IMR-90 (cell line): ENCODE measurements at regions not wholly inside any gene's neighbourhood (a gene's known extent, or its start where the extent isn't known, plus 50 kb on each side); places are given as distances from the start of the nearest gene placed in this dataset.

ENCODE experiments used
- ATAC-seq: fragments of 200-7000 bp; cut with Tn5 transposase; 2 replicates; pipeline ENCODE4 v1.9.1; 2020; ENCODE audit warnings: low read depth, mild to moderate bottlenecking, moderate library complexity
- BruUV-seq: library from RNA; stranded (reverse); fragments of 400-500 nt; replicated peaks from 2 replicates; lab custom pipeline; 2021; lab: Mats Ljungman, UMichigan
- CTCF ChIA-PET: fragments of 300-600 bp; formaldehyde crosslinking; extraction: SDS; loops from one replicate; lab custom pipeline; 2021; ENCODE audit warnings: antibody characterized with exemption; lab: Yijun Ruan, JAX
- POLR2A ChIA-PET: fragments of 300-600 bp; sonication (Branson Sonifier 250); formaldehyde crosslinking; loops from one replicate; lab custom pipeline; 2022; ENCODE audit warnings: antibody characterized with exemption; ENCODE audit not compliant: unreplicated experiment; lab: Charles Lee
- DNase-seq: peaks from one replicate; pipeline ENCODE4 v3.0.0; 2013
- H2AFZ ChIP-seq: replicated peaks from 2 replicates; pipeline ENCODE3; 2013; ENCODE audit warnings: low read length, mild to moderate bottlenecking; ENCODE audit not compliant: poor library complexity
- H2AK5ac ChIP-seq: 2 replicates; pipeline ENCODE4 v1.6.1; 2013; ENCODE audit warnings: low read depth, low read length, inconsistent platforms
- H2AK9ac ChIP-seq: replicated peaks from 2 replicates; pipeline ENCODE3; 2013; ENCODE audit warnings: mild to moderate bottlenecking, low read depth, low read length, moderate library complexity; ENCODE audit not compliant: poor library complexity
- H2BK120ac ChIP-seq: 2 replicates; pipeline ENCODE4 v1.6.1; 2013; ENCODE audit warnings: low read depth, low read length, inconsistent platforms
- H2BK15ac ChIP-seq: 3 replicates; pipeline ENCODE4 v1.6.1; 2013; ENCODE audit warnings: low read depth, low read length, inconsistent platforms
- H2BK20ac ChIP-seq: 2 replicates; pipeline ENCODE4 v1.6.1; 2013; ENCODE audit warnings: low read depth, mild to moderate bottlenecking, inconsistent platforms, low read length, moderate library complexity
- H2BK5ac ChIP-seq: 2 replicates; pipeline ENCODE4 v1.6.1; 2013; ENCODE audit warnings: mild to moderate bottlenecking, low read depth, low read length, inconsistent platforms; ENCODE audit not compliant: poor library complexity, severe bottlenecking
- H3K14ac ChIP-seq: replicated peaks from 2 replicates; pipeline ENCODE4 v1.6.1; 2013; ENCODE audit warnings: low read depth, low read length, inconsistent platforms
- H3K18ac ChIP-seq: 2 replicates; pipeline ENCODE4 v1.6.1; 2013; ENCODE audit warnings: low read depth, low read length, control low read depth
- H3K23ac ChIP-seq: 2 replicates; pipeline ENCODE4 v1.6.1; 2013; ENCODE audit warnings: low read depth, low read length, inconsistent platforms
- H3K27ac ChIP-seq: 2 replicates; pipeline ENCODE4 v1.5.1; 2013; ENCODE audit warnings: mild to moderate bottlenecking, control low read depth, low read length; ENCODE audit not compliant: insufficient read depth
- H3K27me3 ChIP-seq: 2 replicates; pipeline ENCODE4 v1.6.1; 2013; ENCODE audit warnings: low read length; ENCODE audit not compliant: control insufficient read depth, insufficient read depth
- H3K36me3 ChIP-seq: 2 replicates; pipeline ENCODE4 v1.6.1; 2013; ENCODE audit warnings: low read length, mixed read lengths; ENCODE audit not compliant: control insufficient read depth, insufficient read depth
- H3K4ac ChIP-seq: 2 replicates; pipeline ENCODE4 v1.6.1; 2013; ENCODE audit warnings: low read depth, low read length, inconsistent platforms
- H3K4me1 ChIP-seq: 2 replicates; pipeline ENCODE4 v1.6.1; 2013; ENCODE audit warnings: low read length, mixed read lengths; ENCODE audit not compliant: control insufficient read depth, insufficient read depth
- H3K4me2 ChIP-seq: 2 replicates; pipeline ENCODE4 v1.6.1; 2013; ENCODE audit warnings: low read depth, mild to moderate bottlenecking, control low read depth, low read length, moderate library complexity
- H3K4me3 ChIP-seq: 2 replicates; pipeline ENCODE4 v1.5.1; 2013; ENCODE audit warnings: low read depth, mild to moderate bottlenecking, control low read depth, low read length, moderate library complexity; ENCODE audit not compliant: insufficient read depth
- H3K56ac ChIP-seq: 2 replicates; pipeline ENCODE4 v1.6.1; 2013; ENCODE audit warnings: low read length, inconsistent platforms; ENCODE audit not compliant: insufficient read depth; ENCODE audit errors: extremely low read depth
- H3K79me1 ChIP-seq, 2 experiments: 2 replicates each; pipeline ENCODE4 v1.6.1; 2013; ENCODE audit warnings: low read length in 2 of 2, inconsistent platforms in 1 of 2, low read depth in 1 of 2
- H3K9ac ChIP-seq: 2 replicates; pipeline ENCODE4 v1.6.1; 2013; ENCODE audit warnings: low read depth, low read length, control low read depth
- H3K9me1 ChIP-seq: 2 replicates; pipeline ENCODE4 v1.6.1; 2013; ENCODE audit warnings: low read length, inconsistent platforms; ENCODE audit not compliant: insufficient read depth
- H3K9me3 ChIP-seq: 2 replicates; pipeline ENCODE4 v1.6.1; 2013; ENCODE audit warnings: low read length; ENCODE audit not compliant: control insufficient read depth, insufficient read depth
- H4K20me1 ChIP-seq: 2 replicates; pipeline ENCODE4 v1.6.1; 2013; ENCODE audit warnings: low read length, inconsistent platforms; ENCODE audit not compliant: insufficient read depth
- H4K5ac ChIP-seq: 2 replicates; pipeline ENCODE4 v1.6.1; 2013; ENCODE audit warnings: mild to moderate bottlenecking, low read depth, low read length, control low read depth
- H4K8ac ChIP-seq, 2 experiments: 2 replicates each; pipeline ENCODE4 v1.6.1; 2013; ENCODE audit warnings: low read depth in 2 of 2, low read length in 2 of 2, control low read depth in 1 of 2, inconsistent platforms in 1 of 2
- H4K91ac ChIP-seq: 2 replicates; pipeline ENCODE4 v1.6.1; 2013; ENCODE audit warnings: low read depth, low read length, inconsistent platforms; ENCODE audit not compliant: insufficient read depth
- BHLHE40 ChIP-seq: fragments of 150-350 bp; IDR thresholded peaks from 2 replicates; pipeline ENCODE4 v1.6.1; 2016; ENCODE audit warnings: mild to moderate bottlenecking, low read depth, low read length
- CEBPB ChIP-seq: IDR thresholded peaks from 2 replicates; pipeline ENCODE4 v1.6.1; 2012; ENCODE audit warnings: low read depth, low read length, improper control_type of control experiment
- CHD1 ChIP-seq: IDR thresholded peaks from 2 replicates; pipeline ENCODE4 v1.6.1; 2012; ENCODE audit warnings: low read depth, low read length, improper control_type of control experiment
- CTCF ChIP-seq: conservative IDR thresholded peaks from 2 replicates; pipeline ENCODE4 v1.5.1; 2012; ENCODE audit warnings: mild to moderate bottlenecking, low read depth, low read length, improper control_type of control experiment
- ELK1 ChIP-seq: fragments of 150-350 bp; IDR thresholded peaks from 2 replicates; pipeline ENCODE4 v1.6.1; 2016; ENCODE audit warnings: low read depth, mild to moderate bottlenecking, low read length, moderate library complexity, borderline replicate concordance
- FOS ChIP-seq: fragments of 150-350 bp; IDR thresholded peaks from 2 replicates; pipeline ENCODE4 v1.6.1; 2016; ENCODE audit warnings: low read depth, low read length
- MAFK ChIP-seq: IDR thresholded peaks from 2 replicates; pipeline ENCODE4 v1.6.1; 2012; ENCODE audit warnings: low read depth, low read length, improper control_type of control experiment
- MAZ ChIP-seq: IDR thresholded peaks from 2 replicates; pipeline ENCODE4 v1.6.1; 2012; ENCODE audit warnings: low read depth, mild to moderate bottlenecking, low read length, improper control_type of control experiment, moderate library complexity, borderline replicate concordance
- MXI1 ChIP-seq: IDR thresholded peaks from 2 replicates; pipeline ENCODE4 v1.6.1; 2012; ENCODE audit warnings: low read depth, mild to moderate bottlenecking, low read length, moderate library complexity, borderline replicate concordance
- NFE2L2 ChIP-seq: fragments of 150-350 bp; IDR thresholded peaks from 2 replicates; pipeline ENCODE4 v1.6.1; 2016; ENCODE audit warnings: low read depth, mild to moderate bottlenecking, low read length
- POLR2A ChIP-seq: IDR thresholded peaks from 2 replicates; pipeline ENCODE4 v1.6.1; 2012; ENCODE audit warnings: mild to moderate bottlenecking, low read depth, low read length
- RAD21 ChIP-seq: IDR thresholded peaks from 2 replicates; pipeline ENCODE4 v1.6.1; 2012; ENCODE audit warnings: low read length, improper control_type of control experiment
- RCOR1 ChIP-seq: IDR thresholded peaks from 2 replicates; pipeline ENCODE4 v1.6.1; 2012; ENCODE audit warnings: mild to moderate bottlenecking, low read length, improper control_type of control experiment; ENCODE audit not compliant: insufficient replicate concordance
- RFX5 ChIP-seq: IDR thresholded peaks from 2 replicates; pipeline ENCODE4 v1.8.0; 2012; ENCODE audit warnings: low read depth, mild to moderate bottlenecking, low read length, moderate library complexity
- SMC3 ChIP-seq: fragments of 150-350 bp; IDR thresholded peaks from 2 replicates; pipeline ENCODE4 v1.6.1; 2016; ENCODE audit warnings: low read depth, mild to moderate bottlenecking, antibody characterized with exemption, low read length, moderate library complexity
- USF2 ChIP-seq: fragments of 150-350 bp; IDR thresholded peaks from 2 replicates; pipeline ENCODE4 v1.6.1; 2017; ENCODE audit warnings: mild to moderate bottlenecking, antibody characterized with exemption, low read length, low read depth
- WGBS, 2 experiments: methylation state at CpG; one replicate each; pipeline versions ENCODE4 v1.1.5 to v1.1.7; 2013; ENCODE audit warnings: missing lambda C conversion rate in 2 of 2; ENCODE audit not compliant: insufficient read length in 1 of 2; ENCODE audit errors: extremely low coverage in 2 of 2; 5-methylcytosine and 5-hydroxymethylcytosine counted together
- dilution Hi-C: fragments of 300-500 bp; cut with HindIII; formaldehyde crosslinking; loops from one replicate; pipeline ENCODE4 v1.14.3; 2018; ENCODE audit warnings: low sequenced_read_pairs; ENCODE audit not compliant: unreplicated experiment
- in situ Hi-C: fragments of 300-500 bp; cut with MboI; formaldehyde crosslinking; loops from 3 replicates; pipeline ENCODE4 v1.14.3; 2019; ENCODE audit warnings: low sequenced_read_pairs, inconsistent platforms, mixed read lengths
- intact Hi-C: fragments of 100-400 bp; cut with micrococcal nuclease; formaldehyde crosslinking; loops from 2 replicates; pipeline ENCODE4 v1.10.0; 2022

- no TSS peak for BruUV-seq
- POLR2A ChIA-PET, result no interaction called here
- no peak overlapping the region for H3K9ac ChIP-seq
Measured at GRCh38 chr5:67536866-67537265, 340.3 kb upstream of the CD180 start.

More at GRCh38 chr5:67536866-67537265, 340.3 kb upstream of the CD180 start:
- no peak overlapping the region for H3K4me2 ChIP-seq
- no peaks in the 10 kb centered on the region for H3K9me1 ChIP-seq
- ATAC-seq, result no peak
- H3K36me3 ChIP-seq, result no peaks in the 10 kb centered on the region
- no peak overlapping the region for H2AK5ac ChIP-seq
- CTCF ChIA-PET, result no interaction called here
- no peak overlapping the region for H2BK15ac ChIP-seq
- H3K18ac ChIP-seq, result no peak overlapping the region
- WGBS, 2 experiments, result no CpG with 5 or more reads among the region's 3 CpGs
- H3K23ac ChIP-seq, result no peak overlapping the region
- H3K27ac ChIP-seq, result no peak overlapping the region
- no peak for DNase-seq
- no peak overlapping the region for H2BK20ac ChIP-seq
- no peak overlapping the region for H2BK120ac ChIP-seq
- intact Hi-C loops (loop anchor here (10.0 kb wide), 1 partner anchor 718 kb away; no protein-coding TSS in a partner anchor), in situ Hi-C loops (no loop called here), dilution Hi-C loops (no loop called here)
- H3K4me3 ChIP-seq, result no peak overlapping the region
- no peak for TF ChIP-seq BHLHE40
- no peak for TF ChIP-seq MAZ
- TF ChIP-seq NFE2L2, result no peak
- TF ChIP-seq CTCF, result no peak
- TF ChIP-seq RAD21, result no peak
- no peak for TF ChIP-seq POLR2A
- no peak for TF ChIP-seq ELK1
- TF ChIP-seq CHD1, result no peak
- TF ChIP-seq SMC3, result no peak
- no peak for TF ChIP-seq CEBPB
- TF ChIP-seq MXI1, result no peak
- TF ChIP-seq FOS, result no peak
- no peak for TF ChIP-seq RCOR1
- no peak for TF ChIP-seq MAFK
- no peak for TF ChIP-seq RFX5
- no peak for TF ChIP-seq USF2
- no peaks in the 10 kb centered on the region for H4K20me1 ChIP-seq
- H3K4me1 ChIP-seq, result no peaks in the 10 kb centered on the region
- H2BK5ac ChIP-seq, result no peak overlapping the region
- no peak overlapping the region for H2AFZ ChIP-seq
- H3K56ac ChIP-seq, result no peak overlapping the region
- H3K14ac ChIP-seq, result no peak overlapping the region
- H2AK9ac ChIP-seq, result no peak overlapping the region
- no peak overlapping the region for H4K91ac ChIP-seq
- no peaks in the 10 kb centered on the region for H3K27me3 ChIP-seq
- H4K8ac ChIP-seq, result no peak overlapping the region
- no peak overlapping the region for H3K4ac ChIP-seq
- H3K79me1 ChIP-seq, result no peaks in the 10 kb centered on the region
- H4K5ac ChIP-seq, result no peak overlapping the region
- H3K9me3 ChIP-seq, result no peaks in the 10 kb centered on the region
